ENCODE measurements at regions not wholly inside any gene's neighbourhood (a gene's known extent, or its start where the extent isn't known, plus 50 kb on each side); places are given as distances from the start of the nearest gene placed in this dataset.

- DNase-seq (ENCODE audit: low read depth, low spot score): no peak
- no peak overlapping the region; the same call in 1 of the 2 replicates for H3K4me3 ChIP-seq (ENCODE audit: low read depth, low read length)
- no peak for TF ChIP-seq CTCF (IDR thresholded peaks at IDR 0.05; ENCODE audit: insufficient read depth, low read length, missing control alignments)
- CTCF ChIA-PET: interaction anchor here (0.6 kb wide), 1 partner anchor 156 kb away, joined by 3 read pairs; no protein-coding TSS in a partner anchor
- POLR2A ChIA-PET: interaction anchor here (0.6 to 2.8 kb wide), 4 partner anchors 20 to 233 kb away, joined by 3 to 8 read pairs (median 4); partner anchors contain the start of gene CD44
These were observed 56.4 kb upstream of the CD44 start for GRCh38 chr11:35082321-35083180.

- no peak for DNase-seq (ENCODE audit: low read depth, low spot score)
- no peak overlapping the region for H3K4me3 ChIP-seq (ENCODE audit: low read depth, low read length)
- TF ChIP-seq CTCF (IDR thresholded peaks at IDR 0.05; ENCODE audit: insufficient read depth, low read length, missing control alignments): no peak
- POLR2A ChIA-PET: interaction anchor here (0.6 to 2.8 kb wide), 3 partner anchors 20 to 232 kb away, joined by 3 to 8 read pairs (median 3); partner anchors contain the start of gene CD44
- CTCF ChIA-PET: no interaction called here
These were observed 55.9 kb upstream of the CD44 start for GRCh38 chr11:35083181-35083430.

GRCh38 chr11:35083431-35084238, 55.3 kb upstream of the CD44 start:
- CTCF ChIA-PET: interaction anchor here (1.2 kb wide), 1 partner anchor 20 kb away, joined by 3 read pairs; no protein-coding TSS in a partner anchor
- peak; percentile 99 for DNase-seq (ENCODE audit: low read depth, low spot score)
- no peak overlapping the region for H3K4me3 ChIP-seq (ENCODE audit: low read depth, low read length)

GRCh38 chr11:35084817-35085440, 54.0 kb upstream of the CD44 start:
- ChIA-PET CTCF (interaction anchor here (1.2 kb wide), 1 partner anchor 21 kb away, joined by 3 read pairs; no protein-coding TSS in a partner anchor), POLR2A (no interaction called here)
- H3K4me3 ChIP-seq (ENCODE audit: low read depth, low read length): no peak overlapping the region
- TF ChIP-seq CTCF (IDR thresholded peaks at IDR 0.05; ENCODE audit: insufficient read depth, low read length, missing control alignments): no peak
- no peak for DNase-seq (ENCODE audit: low read depth, low spot score)

More at GRCh38 chr11:35083431-35084238, 55.3 kb upstream of the CD44 start:
- no peak for TF ChIP-seq CTCF (IDR thresholded peaks at IDR 0.05; ENCODE audit: insufficient read depth, low read length, missing control alignments)
- POLR2A ChIA-PET: interaction anchor here (0.6 to 2.8 kb wide), 4 partner anchors 19 to 232 kb away, joined by 3 to 8 read pairs (median 3); partner anchors contain the start of gene CD44

- H3K4me3 ChIP-seq (ENCODE audit: low read depth, low read length): no peak overlapping the region
- DNase-seq (ENCODE audit: low read depth, low spot score): no peak
- POLR2A ChIA-PET: no interaction called here
- TF ChIP-seq CTCF (IDR thresholded peaks at IDR 0.05; ENCODE audit: insufficient read depth, low read length, missing control alignments): no peak
- CTCF ChIA-PET: no interaction called here
These were observed 53.3 kb upstream of the CD44 start for GRCh38 chr11:35085531-35086165.

Measured in AG04449 (cell line).